Kidney epithelial cell (primary cell): ENCODE measurements at regions not wholly inside any gene's neighbourhood (a gene's known extent, or its start where the extent isn't known, plus 50 kb on each side); places are given as distances from the start of the nearest gene placed in this dataset.

Experiments used
- DNase-seq: peaks from one replicate; pipeline ENCODE4 v3.0.0-alpha.2; 2010; ENCODE audit warnings: low read depth
- H3K27me3 ChIP-seq: 2 replicates; pipeline ENCODE4 v1.6.0; 2011; ENCODE audit warnings: low read length; ENCODE audit not compliant: control insufficient read depth, insufficient read depth
- H3K36me3 ChIP-seq: 2 replicates; pipeline ENCODE4 v1.5.1; 2011; ENCODE audit warnings: low read length; ENCODE audit not compliant: control insufficient read depth, insufficient read depth
- H3K4me3 ChIP-seq: 2 replicates; pipeline ENCODE4 v1.5.1; 2011; ENCODE audit warnings: low read depth, mild to moderate bottlenecking, control low read depth, low read length
- TF ChIP-seq, protein P1 (sequence below): IDR thresholded peaks from 2 replicates; pipeline ENCODE4 v1.5.1; 2011; ENCODE audit warnings: mild to moderate bottlenecking, moderate library complexity, low read length, control low read depth, inconsistent platforms; ENCODE audit not compliant: insufficient read depth, poor library complexity, severe bottlenecking

DNA sequence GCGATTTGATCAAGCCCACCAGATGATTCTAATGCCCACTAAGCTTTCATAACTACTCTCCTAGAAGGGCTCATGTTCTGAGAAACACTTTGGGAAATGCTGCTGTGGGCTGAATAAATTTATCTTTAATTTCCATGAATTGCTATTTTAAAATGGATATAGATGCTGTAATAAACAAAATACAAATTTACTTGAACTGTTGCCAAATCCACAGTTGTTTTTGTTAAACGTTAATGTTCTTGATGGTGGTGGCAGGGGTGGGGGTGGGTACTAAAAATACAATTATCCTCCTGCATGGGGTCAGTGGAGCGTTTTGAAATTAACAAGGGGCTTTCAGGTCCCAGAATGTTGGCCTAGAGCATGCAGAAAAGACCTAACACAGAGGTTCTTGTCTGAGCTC lies 244.7 kb upstream of the POU3F1 start:
- TF ChIP-seq, protein P1, sequence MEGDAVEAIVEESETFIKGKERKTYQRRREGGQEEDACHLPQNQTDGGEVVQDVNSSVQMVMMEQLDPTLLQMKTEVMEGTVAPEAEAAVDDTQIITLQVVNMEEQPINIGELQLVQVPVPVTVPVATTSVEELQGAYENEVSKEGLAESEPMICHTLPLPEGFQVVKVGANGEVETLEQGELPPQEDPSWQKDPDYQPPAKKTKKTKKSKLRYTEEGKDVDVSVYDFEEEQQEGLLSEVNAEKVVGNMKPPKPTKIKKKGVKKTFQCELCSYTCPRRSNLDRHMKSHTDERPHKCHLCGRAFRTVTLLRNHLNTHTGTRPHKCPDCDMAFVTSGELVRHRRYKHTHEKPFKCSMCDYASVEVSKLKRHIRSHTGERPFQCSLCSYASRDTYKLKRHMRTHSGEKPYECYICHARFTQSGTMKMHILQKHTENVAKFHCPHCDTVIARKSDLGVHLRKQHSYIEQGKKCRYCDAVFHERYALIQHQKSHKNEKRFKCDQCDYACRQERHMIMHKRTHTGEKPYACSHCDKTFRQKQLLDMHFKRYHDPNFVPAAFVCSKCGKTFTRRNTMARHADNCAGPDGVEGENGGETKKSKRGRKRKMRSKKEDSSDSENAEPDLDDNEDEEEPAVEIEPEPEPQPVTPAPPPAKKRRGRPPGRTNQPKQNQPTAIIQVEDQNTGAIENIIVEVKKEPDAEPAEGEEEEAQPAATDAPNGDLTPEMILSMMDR = no peak
- Histone ChIP-seq H3K36me3 (no peaks in the 10 kb centered on the region), H3K27me3 (peaks cover 16% of the 10 kb centered on the region), H3K4me3 (no peak overlapping the region)
- no peak for DNase-seq

DNA sequence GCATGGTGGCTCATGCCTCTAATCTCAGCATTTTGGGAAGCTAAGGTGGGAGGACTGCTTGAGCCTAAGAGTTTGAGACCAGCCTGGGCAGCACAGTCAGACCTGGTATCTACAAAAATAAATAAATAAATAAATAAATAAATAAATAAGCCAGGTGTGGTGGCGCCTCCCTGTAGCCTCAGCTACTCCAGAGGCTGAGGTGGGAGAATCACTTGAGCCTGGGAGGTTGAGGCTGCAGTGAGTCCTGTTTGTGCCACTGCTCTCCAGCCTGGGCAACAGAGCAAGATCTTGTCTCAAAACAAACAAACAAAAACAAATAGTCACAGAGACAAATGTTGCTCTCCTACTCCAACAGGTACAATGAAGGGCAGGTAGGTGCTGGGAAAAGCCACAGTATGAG lies 242.4 kb upstream of the POU3F1 start:
- Histone ChIP-seq H3K27me3 (peaks cover 17% of the 10 kb centered on the region), H3K4me3 (no peak overlapping the region), H3K36me3 (no peaks in the 10 kb centered on the region)
- TF ChIP-seq, protein P1 = no peak
- no peak for DNase-seq

- no peak for DNase-seq
- TF ChIP-seq, protein P1 = no peak
- no peak overlapping the region for H3K4me3 ChIP-seq
These were observed 241.0 kb upstream of the POU3F1 start for GRCh38 chr1:38287547-38287946.

GRCh38 chr1:38287036-38287435 lies 240.4 kb upstream of the POU3F1 start:
- peaks cover 10% of the 10 kb centered on the region for H3K27me3 ChIP-seq
- TF ChIP-seq, protein P1 = no peak

More at GRCh38 chr1:38287547-38287946, 241.0 kb upstream of the POU3F1 start:
- Histone ChIP-seq H3K27me3 (peaks cover 15% of the 10 kb centered on the region), H3K36me3 (no peaks in the 10 kb centered on the region)

GRCh38 chr1:38285807-38286530 lies 239.4 kb upstream of the POU3F1 start:
- peaks cover 4% of the 10 kb centered on the region for H3K27me3 ChIP-seq

More at GRCh38 chr1:38287036-38287435, 240.4 kb upstream of the POU3F1 start:
- no peaks in the 10 kb centered on the region for H3K36me3 ChIP-seq
- H3K4me3 ChIP-seq = no peak overlapping the region
- no peak for DNase-seq

More at GRCh38 chr1:38285807-38286530, 239.4 kb upstream of the POU3F1 start:
- no peak overlapping the region for H3K4me3 ChIP-seq
- TF ChIP-seq, protein P1 = no peak
- no peaks in the 10 kb centered on the region for H3K36me3 ChIP-seq
- no peak for DNase-seq
